Upper lobe of left lung (tissue), 6 donors: ENCODE measurements at regions not wholly inside any gene's neighbourhood (a gene's known extent, or its start where the extent isn't known, plus 50 kb on each side); places are given as distances from the start of the nearest gene placed in this dataset.
A peak's percentile ranks its signal among the peaks of the same experiment; 100 is the strongest.

Source experiments
- ATAC-seq, 2 donors: fragments of 200-7000 bp; cut with Tn5 transposase; one replicate each; pipeline ENCODE4 v1.9.1; 2022; ENCODE audit warnings: mild to moderate bottlenecking in 2 of 2, moderate library complexity in 2 of 2; ENCODE audit not compliant: low FRiP score in 2 of 2
- DNase-seq, 2 donors: peaks; one replicate each; pipeline ENCODE4 v3.0.0-alpha.2; 2019 to 2020
- H3K27ac ChIP-seq, 4 donors: fragments of 200-600 bp; sonication (generic); one replicate each; pipeline ENCODE4 v1.5.1; 2016 to 2019
- H3K27me3 ChIP-seq, 4 donors: fragments of 200-600 bp; sonication (generic); one replicate each; pipeline ENCODE4 v1.5.1; 2017 to 2019
- H3K36me3 ChIP-seq, 4 donors: fragments of 200-600 bp; sonication (generic); one replicate each; pipeline ENCODE4 v1.5.1; 2016 to 2019
- H3K4me1 ChIP-seq, 4 donors: fragments of 200-600 bp; sonication (generic); one replicate each; pipeline ENCODE4 v1.5.1; 2018 to 2019
- H3K4me3 ChIP-seq, 4 donors: fragments of 200-600 bp; sonication (generic); one replicate each; pipeline ENCODE4 v1.5.1; 2017 to 2019; ENCODE audit warnings: mild to moderate bottlenecking in 2 of 4, moderate library complexity in 1 of 4
- H3K9me3 ChIP-seq, 4 donors: fragments of 200-600 bp; sonication (generic); one replicate each; pipeline ENCODE4 v1.5.1; 2018 to 2019
- EP300 ChIP-seq, 4 donors: sonication (generic); formaldehyde crosslinking; IDR thresholded peaks; one replicate each; pipeline ENCODE4 v1.5.1; 2017; ENCODE audit warnings: antibody characterized with exemption in 4 of 4, control low read depth in 2 of 4
- POLR2A ChIP-seq, 4 donors: fragments of 450-650 bp; IDR thresholded peaks; one replicate each; pipeline ENCODE4 v1.5.1; 2016 to 2017; ENCODE audit warnings: antibody characterized with exemption in 4 of 4, mild to moderate bottlenecking in 2 of 4
- POLR2AphosphoS5 ChIP-seq, 2 donors: sonication (generic); formaldehyde crosslinking; IDR thresholded peaks; one replicate each; pipeline ENCODE4 v1.5.1; 2017; ENCODE audit warnings: antibody characterized with exemption in 2 of 2
- WGBS, 2 donors: methylation state at CpG; one replicate each; pipeline ENCODE4 v1.1.5; 2017 to 2018; 5-methylcytosine and 5-hydroxymethylcytosine counted together
- TF ChIP-seq, protein P1 (sequence below), 6 experiments: fragments of 450-650 bp in 4 of 6; fragments of 200-600 bp in 2 of 6; sonication (generic) in 2 of 6; IDR thresholded peaks; one replicate each; pipeline ENCODE4 v1.5.1; 2016 to 2019; ENCODE audit warnings: antibody characterized with exemption in 6 of 6
- donor health status: DM: no; HTN: no; CAD: no; lungs with moderate emphysema.
- donor health status: DM: no; HTN: yes; CAD: no; lungs with severe emphysema.

DNA sequence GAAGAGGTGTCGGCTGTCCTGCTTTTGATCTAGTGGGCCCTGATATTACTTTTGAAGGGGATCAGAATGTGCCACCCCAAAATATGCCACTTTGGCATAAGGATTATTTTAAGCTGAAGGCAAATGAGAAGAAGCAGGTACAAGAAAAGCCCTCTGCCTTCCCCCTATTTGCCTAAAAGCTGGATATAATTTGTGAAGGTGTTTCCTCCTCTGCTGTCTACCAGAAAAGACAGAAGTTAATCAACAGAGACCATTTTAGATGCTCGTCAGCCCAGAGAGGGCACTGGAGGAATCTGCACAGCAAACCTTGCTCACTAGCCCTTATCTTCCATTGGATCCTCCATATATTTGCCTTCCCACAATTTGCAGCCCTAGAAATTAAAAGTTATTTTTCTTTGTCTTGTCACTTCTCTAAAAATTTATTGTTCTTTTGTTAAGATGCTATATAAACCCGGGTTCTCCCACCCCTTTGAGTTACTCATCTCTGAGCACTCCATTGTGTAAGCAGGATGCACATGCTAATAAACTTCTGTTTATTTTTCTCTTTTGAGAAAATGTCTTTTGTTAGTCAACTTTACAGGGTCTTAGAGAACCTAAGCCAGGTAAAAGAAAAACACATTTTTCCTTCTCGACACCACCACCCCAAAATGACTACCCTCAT, 163.2 kb upstream of the SLC1A4 start:
- ATAC-seq (no peak), DNase-seq (no peak)
- no peak overlapping the region for H3K4me3 ChIP-seq
- H3K4me1 ChIP-seq = peaks cover 0 to 2% (median 1%) of the 10 kb centered on the region in 4 donors
- H3K36me3 ChIP-seq = no peaks in the 10 kb centered on the region
- no peak overlapping the region for H3K27ac ChIP-seq
- H3K27me3 ChIP-seq = no peaks in the 10 kb centered on the region
- no peaks in the 10 kb centered on the region for H3K9me3 ChIP-seq
- 84 to 85% methylated on average over 4 of the region's 4 CpGs for WGBS, 2 donors
- TF ChIP-seq, protein P1, sequence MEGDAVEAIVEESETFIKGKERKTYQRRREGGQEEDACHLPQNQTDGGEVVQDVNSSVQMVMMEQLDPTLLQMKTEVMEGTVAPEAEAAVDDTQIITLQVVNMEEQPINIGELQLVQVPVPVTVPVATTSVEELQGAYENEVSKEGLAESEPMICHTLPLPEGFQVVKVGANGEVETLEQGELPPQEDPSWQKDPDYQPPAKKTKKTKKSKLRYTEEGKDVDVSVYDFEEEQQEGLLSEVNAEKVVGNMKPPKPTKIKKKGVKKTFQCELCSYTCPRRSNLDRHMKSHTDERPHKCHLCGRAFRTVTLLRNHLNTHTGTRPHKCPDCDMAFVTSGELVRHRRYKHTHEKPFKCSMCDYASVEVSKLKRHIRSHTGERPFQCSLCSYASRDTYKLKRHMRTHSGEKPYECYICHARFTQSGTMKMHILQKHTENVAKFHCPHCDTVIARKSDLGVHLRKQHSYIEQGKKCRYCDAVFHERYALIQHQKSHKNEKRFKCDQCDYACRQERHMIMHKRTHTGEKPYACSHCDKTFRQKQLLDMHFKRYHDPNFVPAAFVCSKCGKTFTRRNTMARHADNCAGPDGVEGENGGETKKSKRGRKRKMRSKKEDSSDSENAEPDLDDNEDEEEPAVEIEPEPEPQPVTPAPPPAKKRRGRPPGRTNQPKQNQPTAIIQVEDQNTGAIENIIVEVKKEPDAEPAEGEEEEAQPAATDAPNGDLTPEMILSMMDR (IDR thresholded peaks at IDR 0.05) = no peak
- no peak for TF ChIP-seq POLR2AphosphoS5 (IDR thresholded peaks at IDR 0.05)
- TF ChIP-seq EP300 (IDR thresholded peaks at IDR 0.05) = no peak
- TF ChIP-seq POLR2A (IDR thresholded peaks at IDR 0.05) = no peak

GRCh38 chr2:64826703-64827102, 162.5 kb upstream of the SLC1A4 start:
- Histone ChIP-seq H3K27ac (no peak overlapping the region), H3K36me3 (no peaks in the 10 kb centered on the region), H3K4me3 (no peak overlapping the region), H3K4me1 (peaks cover 5 to 10% (median 9%) of the 10 kb centered on the region in 4 donors), H3K9me3 (no peaks in the 10 kb centered on the region), H3K27me3 (no peaks in the 10 kb centered on the region)
- no peak for DNase-seq
- TF ChIP-seq EP300 (IDR thresholded peaks at IDR 0.05) = no peak
- TF ChIP-seq POLR2A (IDR thresholded peaks at IDR 0.05) = no peak
- TF ChIP-seq POLR2AphosphoS5 (IDR thresholded peaks at IDR 0.05) = no peak
- TF ChIP-seq, protein P1 (IDR thresholded peaks at IDR 0.05) = no peak
- ATAC-seq = no peak
- 92 to 94% methylated on average over 2 of the region's 2 CpGs for WGBS, 2 donors

DNA sequence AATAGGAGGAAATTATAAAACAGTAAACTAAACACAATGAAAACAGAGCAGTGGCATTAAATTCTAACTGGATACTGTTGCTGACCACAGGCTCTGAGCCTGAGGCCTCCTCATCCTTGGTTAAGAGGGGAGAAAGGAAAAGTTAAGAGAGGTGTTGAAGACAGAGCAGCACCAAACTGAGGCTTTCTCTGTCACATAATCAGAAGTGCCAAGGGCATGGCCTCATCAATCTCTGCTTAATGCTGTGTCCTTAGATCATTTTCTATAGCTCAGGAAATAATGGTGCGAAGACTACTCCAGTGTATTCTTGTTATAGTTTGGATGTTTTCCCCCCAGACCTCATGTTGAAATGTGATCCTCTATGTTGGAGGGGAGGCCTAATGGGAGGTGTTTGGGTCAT, 160.9 kb upstream of the SLC1A4 start:
- H3K4me1 ChIP-seq = peaks cover 5 to 11% (median 9%) of the 10 kb centered on the region in 4 donors
- TF ChIP-seq POLR2A (IDR thresholded peaks at IDR 0.05) = no peak
- no peak overlapping the region for H3K27ac ChIP-seq
- H3K27me3 ChIP-seq = no peaks in the 10 kb centered on the region
- DNase-seq (no peak), ATAC-seq (no peak)
- 100% methylated on average over 1 of the region's 1 CpG for WGBS, 2 donors
- H3K4me3 ChIP-seq = no peak overlapping the region
- no peaks in the 10 kb centered on the region for H3K9me3 ChIP-seq
- no peaks in the 10 kb centered on the region for H3K36me3 ChIP-seq

DNA sequence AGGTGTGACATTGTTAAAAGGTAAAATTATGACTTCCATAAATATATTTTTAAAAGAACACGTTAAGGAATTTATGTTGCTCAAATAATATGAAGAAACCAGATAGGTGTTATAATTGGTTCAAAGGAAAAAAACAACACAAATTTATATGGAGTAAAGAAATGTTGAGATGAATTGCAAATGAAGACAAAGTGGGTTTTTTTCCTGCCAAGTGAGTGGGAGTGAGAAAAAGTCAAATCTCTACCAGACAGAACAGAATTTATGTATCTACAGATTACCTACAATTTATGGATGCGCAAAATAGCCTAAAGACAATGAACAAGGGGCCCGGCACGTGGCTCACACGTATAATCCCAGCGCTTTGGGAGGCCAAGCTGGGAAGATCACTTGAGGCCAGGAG, 159.7 kb upstream of the SLC1A4 start:
- no peaks in the 10 kb centered on the region for H3K36me3 ChIP-seq
- H3K9me3 ChIP-seq = no peaks in the 10 kb centered on the region
- no peak overlapping the region for H3K4me3 ChIP-seq
- H3K4me1 ChIP-seq = peaks cover 5 to 11% (median 9%) of the 10 kb centered on the region in 4 donors
- no peak for TF ChIP-seq POLR2A (IDR thresholded peaks at IDR 0.05)
- TF ChIP-seq, protein P1 (IDR thresholded peaks at IDR 0.05) = no peak
- TF ChIP-seq EP300 (IDR thresholded peaks at IDR 0.05) = no peak
- TF ChIP-seq POLR2AphosphoS5 (IDR thresholded peaks at IDR 0.05) = no peak
- ATAC-seq (no peak), DNase-seq (no peak)
- H3K27ac ChIP-seq = no peak overlapping the region
- 93 to 99% methylated on average over 6 of the region's 6 CpGs for WGBS, 2 donors
- H3K27me3 ChIP-seq = no peaks in the 10 kb centered on the region

DNA sequence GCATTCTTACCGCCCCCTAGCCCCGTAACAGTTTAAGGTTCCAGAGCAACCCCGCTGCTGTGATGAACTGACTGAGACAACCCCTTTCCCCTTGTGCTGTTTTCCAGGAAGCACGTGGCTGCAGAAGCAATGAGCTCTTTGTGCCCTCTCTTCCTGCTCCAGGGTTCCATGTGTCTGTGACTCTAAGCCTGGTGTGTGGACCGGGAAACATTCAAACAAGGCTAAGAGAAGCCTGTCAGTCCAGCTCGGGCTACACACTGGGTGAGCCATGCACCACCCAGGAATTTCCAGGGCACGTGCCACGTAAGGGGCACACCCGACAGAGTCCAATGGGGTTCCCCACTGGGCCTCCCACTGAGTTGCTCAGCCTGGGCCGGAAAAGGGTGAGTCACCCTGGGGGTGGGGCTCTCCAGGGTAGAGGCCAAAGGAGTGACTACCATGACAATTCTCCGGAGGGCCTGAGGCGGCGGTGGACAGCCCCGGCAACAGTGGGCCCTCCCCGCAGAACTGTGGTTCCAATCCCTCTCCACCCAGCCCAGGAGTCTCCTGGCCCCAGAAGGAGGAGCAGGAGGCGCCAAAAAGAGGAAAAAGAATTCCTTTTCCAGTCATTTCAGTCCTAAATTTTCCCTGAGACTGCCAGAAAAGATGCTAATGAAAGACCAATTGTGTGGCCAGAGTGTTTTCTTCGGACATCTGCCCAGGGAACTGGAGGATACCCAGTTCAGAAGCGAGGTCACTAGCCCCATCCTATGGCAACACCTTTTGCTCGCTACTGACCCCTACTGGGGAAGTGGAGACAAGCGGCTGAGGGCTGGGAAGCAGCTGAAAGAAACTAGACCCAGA, 157.8 kb upstream of the SLC1A4 start:
- ATAC-seq (peak; percentile 90 to 96), DNase-seq (peak; percentile 80 to 94)
- Histone ChIP-seq H3K4me3 (no peak overlapping the region), H3K9me3 (no peaks in the 10 kb centered on the region), H3K27me3 (no peaks in the 10 kb centered on the region), H3K27ac (peak overlapping the region; percentile 67 to 80 (median 72)), H3K4me1 (peaks cover 5 to 11% (median 9%) of the 10 kb centered on the region in 4 donors), H3K36me3 (no peaks in the 10 kb centered on the region)
- WGBS, 2 donors = 27 to 64% methylated on average over 14 to 19 of the region's 20 CpGs
- TF ChIP-seq EP300 (IDR thresholded peaks at IDR 0.05) (peak in 1 of 4 donors; percentile 60), POLR2A (IDR thresholded peaks at IDR 0.05) (peak in 1 of 4 donors; percentile 44), POLR2AphosphoS5 (IDR thresholded peaks at IDR 0.05) (peak; percentile 60 to 74)
- TF ChIP-seq, protein P1 (IDR thresholded peaks at IDR 0.05) = peak; percentile 62 to 84 (median 78)
